OCI-LY1 (cell line): ENCODE measurements at regions not wholly inside any gene's neighbourhood (a gene's known extent, or its start where the extent isn't known, plus 50 kb on each side); places are given as distances from the start of the nearest gene placed in this dataset.
"Not testable (repeated sequence)": the region's sequence is repeated elsewhere in the genome, so short reads cannot be mapped to it uniquely, and the experiment has no call there.

ENCODE experiments used
- H2AFZ ChIP-seq: fragments of 200-600 bp; sonication (generic), shearing (Covaris generic); 2 replicates; pipeline ENCODE4 v1.6.0; 2014; ENCODE audit warnings: antibody characterized with exemption, mild to moderate bottlenecking, low read length
- H3F3A ChIP-seq: fragments of 200-600 bp; sonication (generic), shearing (Covaris generic); 2 replicates; pipeline ENCODE4 v1.6.0; 2014; ENCODE audit warnings: mild to moderate bottlenecking, antibody characterized with exemption, low read length, moderate library complexity; ENCODE audit not compliant: insufficient read depth
- H3K27ac ChIP-seq: fragments of 200-600 bp; sonication (generic); 2 replicates; pipeline ENCODE4 v1.5.1; 2014; ENCODE audit warnings: low read length, mixed run types, mild to moderate bottlenecking, low read depth; ENCODE audit not compliant: poor library complexity, severe bottlenecking
- H3K27me3 ChIP-seq: fragments of 200-600 bp; sonication (generic); 2 replicates; pipeline ENCODE4 v1.6.0; 2014; ENCODE audit warnings: antibody characterized with exemption, mild to moderate bottlenecking, low read length, moderate library complexity; ENCODE audit not compliant: insufficient read depth
- H3K36me3 ChIP-seq: fragments of 200-600 bp; sonication (generic); 2 replicates; pipeline ENCODE4 v1.6.1; 2014; ENCODE audit warnings: mild to moderate bottlenecking, antibody characterized with exemption, low read length, moderate library complexity, mixed read lengths; ENCODE audit not compliant: insufficient read depth
- H3K4me1 ChIP-seq: fragments of 200-600 bp; sonication (generic); 2 replicates; pipeline ENCODE4 v1.5.1; 2014; ENCODE audit warnings: mild to moderate bottlenecking, low read length, moderate library complexity; ENCODE audit not compliant: insufficient read depth, severe bottlenecking
- H3K4me2 ChIP-seq: fragments of 200-600 bp; sonication (generic), shearing (Covaris generic); 2 replicates; pipeline ENCODE4 v1.6.1; 2014; ENCODE audit warnings: low read length
- H3K4me3 ChIP-seq: fragments of 200-600 bp; sonication (generic); 2 replicates; pipeline ENCODE4 v1.5.1; 2014; ENCODE audit warnings: low read length, low read depth, mild to moderate bottlenecking, mixed read lengths; ENCODE audit not compliant: poor library complexity, severe bottlenecking
- H3K79me2 ChIP-seq: fragments of 200-600 bp; shearing (Covaris generic); 2 replicates; pipeline ENCODE4 v1.6.1; 2016; ENCODE audit warnings: mixed run types, low read length, mixed read lengths; ENCODE audit not compliant: insufficient read depth
- H3K9ac ChIP-seq: fragments of 200-600 bp; sonication (generic), shearing (Covaris generic); 2 replicates; pipeline ENCODE4 v1.6.1; 2014; ENCODE audit warnings: mild to moderate bottlenecking, low read length, mixed read lengths
- H3K9me2 ChIP-seq: fragments of 200-600 bp; sonication (generic), shearing (Covaris generic); 2 replicates; pipeline ENCODE4 v1.6.1; 2014; ENCODE audit warnings: low read depth, mild to moderate bottlenecking, low read length, mixed read lengths
- H3K9me3 ChIP-seq: fragments of 200-600 bp; shearing (Covaris generic); 2 replicates; pipeline ENCODE4 v1.6.1; 2014; ENCODE audit warnings: low read length, mixed read lengths
- H4K20me1 ChIP-seq: fragments of 200-600 bp; sonication (generic), shearing (Covaris generic); 2 replicates; pipeline ENCODE4 v1.6.0; 2016; ENCODE audit warnings: mild to moderate bottlenecking, low read length; ENCODE audit not compliant: insufficient read depth
- EZH2 ChIP-seq: fragments of 200-600 bp; sonication (generic), shearing (Covaris generic); IDR thresholded peaks from 2 replicates; pipeline ENCODE4 v1.8.0; 2017; ENCODE audit warnings: borderline replicate concordance, mixed run types, mild to moderate bottlenecking, antibody characterized with exemption, low read length, moderate library complexity, mixed read lengths
- TF ChIP-seq, protein P1 (sequence below): fragments of 200-600 bp; sonication (generic), shearing (Covaris generic); IDR thresholded peaks from 2 replicates; pipeline ENCODE4 v1.5.1; 2017; ENCODE audit warnings: mild to moderate bottlenecking, antibody characterized with exemption, low read length, moderate library complexity, mixed read lengths

DNA sequence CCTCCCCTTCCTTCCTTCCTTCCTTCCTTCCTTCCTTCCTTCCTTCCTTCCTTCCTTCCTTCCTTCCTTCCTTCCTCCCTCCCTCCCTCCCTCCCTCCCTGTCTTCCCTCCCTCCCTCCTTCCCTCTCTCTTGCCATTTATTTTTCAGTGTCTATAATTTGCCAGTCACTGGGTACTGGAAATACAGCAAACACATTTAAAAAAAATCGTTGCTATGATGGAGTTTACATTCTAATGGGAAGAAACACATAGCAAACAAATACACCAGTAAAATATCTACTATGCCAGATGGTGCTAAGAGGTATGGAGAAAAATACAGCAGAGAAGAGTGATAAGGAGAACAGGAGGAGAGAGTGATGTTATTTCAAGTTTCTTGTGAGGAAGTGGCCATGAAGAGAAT, 309.5 kb downstream of the CTH start:
- H3K79me2 ChIP-seq: no peaks in the 10 kb centered on the region
- H4K20me1 ChIP-seq: no peaks in the 10 kb centered on the region
- H3K4me3 ChIP-seq: no peak overlapping the region
- no peaks in the 10 kb centered on the region for H3K9me2 ChIP-seq
- no peaks in the 10 kb centered on the region for H3K4me1 ChIP-seq
- H2AFZ ChIP-seq: no peak overlapping the region
- no peak overlapping the region for H3K27ac ChIP-seq
- no peak overlapping the region for H3K9ac ChIP-seq
- H3K27me3 ChIP-seq: no peaks in the 10 kb centered on the region
- TF ChIP-seq, protein P1, sequence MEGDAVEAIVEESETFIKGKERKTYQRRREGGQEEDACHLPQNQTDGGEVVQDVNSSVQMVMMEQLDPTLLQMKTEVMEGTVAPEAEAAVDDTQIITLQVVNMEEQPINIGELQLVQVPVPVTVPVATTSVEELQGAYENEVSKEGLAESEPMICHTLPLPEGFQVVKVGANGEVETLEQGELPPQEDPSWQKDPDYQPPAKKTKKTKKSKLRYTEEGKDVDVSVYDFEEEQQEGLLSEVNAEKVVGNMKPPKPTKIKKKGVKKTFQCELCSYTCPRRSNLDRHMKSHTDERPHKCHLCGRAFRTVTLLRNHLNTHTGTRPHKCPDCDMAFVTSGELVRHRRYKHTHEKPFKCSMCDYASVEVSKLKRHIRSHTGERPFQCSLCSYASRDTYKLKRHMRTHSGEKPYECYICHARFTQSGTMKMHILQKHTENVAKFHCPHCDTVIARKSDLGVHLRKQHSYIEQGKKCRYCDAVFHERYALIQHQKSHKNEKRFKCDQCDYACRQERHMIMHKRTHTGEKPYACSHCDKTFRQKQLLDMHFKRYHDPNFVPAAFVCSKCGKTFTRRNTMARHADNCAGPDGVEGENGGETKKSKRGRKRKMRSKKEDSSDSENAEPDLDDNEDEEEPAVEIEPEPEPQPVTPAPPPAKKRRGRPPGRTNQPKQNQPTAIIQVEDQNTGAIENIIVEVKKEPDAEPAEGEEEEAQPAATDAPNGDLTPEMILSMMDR: no peak
- no peak for TF ChIP-seq EZH2
- H3F3A ChIP-seq: no peaks in the 10 kb centered on the region
- no peaks in the 10 kb centered on the region for H3K9me3 ChIP-seq
- H3K36me3 ChIP-seq: no peaks in the 10 kb centered on the region
- no peak overlapping the region for H3K4me2 ChIP-seq

DNA sequence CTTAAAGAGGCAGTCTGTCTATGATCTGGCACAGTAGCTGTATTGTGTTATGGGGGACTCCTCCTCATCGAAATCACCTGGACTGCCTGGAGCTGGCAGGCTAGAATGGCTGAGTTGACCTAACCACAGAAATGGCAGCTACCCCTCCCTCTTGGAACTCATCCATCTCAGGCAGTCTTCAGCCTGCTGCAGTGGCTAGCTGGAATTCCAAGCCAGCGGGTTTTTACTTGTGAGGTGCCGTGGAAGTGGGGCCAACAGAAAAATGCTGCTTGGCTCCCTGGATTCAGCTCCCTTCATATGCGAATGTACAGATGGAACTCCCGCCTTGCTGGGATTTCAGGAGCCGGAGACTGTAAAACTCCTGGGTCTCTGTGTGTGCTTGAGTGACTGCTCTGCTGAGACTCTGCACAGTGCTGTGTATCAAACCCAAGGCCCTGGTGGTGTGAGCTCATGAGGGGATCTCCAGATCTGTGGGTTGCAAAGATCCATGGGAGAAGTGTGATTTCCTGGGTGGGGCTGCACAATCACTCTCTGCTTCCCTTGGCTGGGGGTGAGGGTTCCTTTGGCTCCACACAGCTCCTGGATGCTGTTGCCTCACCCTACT, 316.9 kb downstream of the CTH start:
- Histone ChIP-seq H3K27me3 (no peaks in the 10 kb centered on the region), H3F3A (no peaks in the 10 kb centered on the region), H3K9me2 (no peaks in the 10 kb centered on the region), H3K4me3 (no peak overlapping the region), H3K4me2 (no peak overlapping the region), H3K79me2 (no peaks in the 10 kb centered on the region), H3K4me1 (no peaks in the 10 kb centered on the region), H4K20me1 (no peaks in the 10 kb centered on the region), H3K36me3 (no peaks in the 10 kb centered on the region), H3K9ac (no peak overlapping the region), H2AFZ (no peak overlapping the region), H3K9me3 (no peaks in the 10 kb centered on the region), H3K27ac (no peak overlapping the region)
- TF ChIP-seq, protein P1: no peak
- TF ChIP-seq EZH2: no peak

DNA sequence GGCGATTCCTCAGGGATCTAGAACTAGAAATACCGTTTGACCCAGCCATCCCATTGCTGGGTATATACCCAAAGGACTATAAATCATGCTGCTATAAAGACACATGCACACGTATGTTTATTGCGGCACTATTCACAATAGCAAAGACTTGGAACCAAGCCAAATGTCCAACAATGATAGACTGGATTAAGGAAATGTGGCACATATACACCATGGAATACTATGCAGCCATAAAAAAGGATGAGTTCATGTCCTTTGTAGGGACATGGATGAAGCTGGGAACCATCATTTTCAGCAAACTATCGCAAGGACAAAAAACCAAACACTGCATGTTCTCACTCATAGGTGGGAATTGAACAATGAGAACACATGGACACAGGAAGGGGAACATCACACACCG, 311.1 kb downstream of the PTGER3 start:
- H3K79me2 ChIP-seq, H3K27me3 ChIP-seq, H2AFZ ChIP-seq, H3K36me3 ChIP-seq, H3F3A ChIP-seq, H3K27ac ChIP-seq, H3K4me3 ChIP-seq, H3K9me2 ChIP-seq, H3K4me1 ChIP-seq, H3K9ac ChIP-seq, H4K20me1 ChIP-seq, H3K9me3 ChIP-seq, H3K4me2 ChIP-seq: not testable (repeated sequence)

DNA sequence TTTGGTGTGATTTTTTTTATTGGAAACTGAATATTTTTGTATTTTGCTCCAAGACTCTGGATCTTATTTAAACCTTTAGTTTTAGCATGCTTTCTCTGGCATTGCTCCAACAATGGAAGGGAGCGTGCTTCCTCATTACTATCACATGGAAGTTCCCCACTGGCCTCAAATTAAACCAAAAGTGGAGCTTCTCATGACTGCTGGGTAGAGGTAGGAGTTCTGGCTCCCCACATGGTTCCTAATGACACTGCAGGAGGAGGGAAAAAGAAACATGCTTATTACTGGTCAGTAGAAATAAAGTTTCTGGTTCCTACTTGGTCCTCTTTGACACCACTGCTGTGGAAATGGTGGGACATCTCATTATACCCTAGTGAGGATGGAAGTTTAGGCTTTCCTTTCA, 310.5 kb downstream of the PTGER3 start:
- Histone ChIP-seq H3K27ac (no peak overlapping the region), H3K4me3 (no peak overlapping the region), H3K4me2 (no peak overlapping the region), H3K79me2 (no peaks in the 10 kb centered on the region), H2AFZ (no peak overlapping the region), H3K27me3 (no peaks in the 10 kb centered on the region), H3K9me2 (no peaks in the 10 kb centered on the region), H3K4me1 (no peaks in the 10 kb centered on the region), H3K9me3 (no peaks in the 10 kb centered on the region), H3K9ac (no peak overlapping the region), H3K36me3 (no peaks in the 10 kb centered on the region), H4K20me1 (no peaks in the 10 kb centered on the region), H3F3A (no peaks in the 10 kb centered on the region)
- TF ChIP-seq, protein P1: no peak
- no peak for TF ChIP-seq EZH2
